CD4-positive, alpha-beta T cell (primary cell): ENCODE measurements at regions not wholly inside any gene's neighbourhood (a gene's known extent, or its start where the extent isn't known, plus 50 kb on each side); places are given as distances from the start of the nearest gene placed in this dataset.

Source experiments
- ATAC-seq: fragments of 200-7000 bp; cut with Tn5 transposase; one replicate; pipeline ENCODE4 v1.10.0; 2022; ENCODE audit warnings: mild to moderate bottlenecking; ENCODE audit not compliant: poor library complexity
- CTCF ChIA-PET: fragments of 350-600 bp; sonication (Branson Sonifier 250); formaldehyde crosslinking; loops from one replicate; lab custom pipeline; 2021; ENCODE audit warnings: antibody characterized with exemption, inconsistent platforms; lab: Charles Lee
- POLR2A ChIA-PET: fragments of 350-600 bp; sonication (Branson Sonifier 250); formaldehyde crosslinking; loops from one replicate; lab custom pipeline; 2021; ENCODE audit warnings: antibody characterized with exemption, inconsistent platforms; lab: Charles Lee
- DNase-seq, 14 experiments: peaks; one replicate each; pipeline ENCODE4 v3.0.0-alpha.2; 2013 to 2020; ENCODE audit warnings: mixed read lengths in 2 of 14
- H3K27ac ChIP-seq, 2 donors: one replicate each; pipeline versions ENCODE4 v1.5.1 to v1.7.0; 2013; ENCODE audit warnings: low read length in 2 of 2, low read depth in 1 of 2, mild to moderate bottlenecking in 1 of 2
- H3K27me3 ChIP-seq, 2 experiments: 1 replicate in 1 of 2; 2 replicates in 1 of 2; pipeline versions ENCODE4 v1.6.1 to v1.7.0; 2013; ENCODE audit warnings: low read length in 2 of 2, control low read depth in 1 of 2, mild to moderate bottlenecking in 1 of 2, moderate library complexity in 1 of 2; ENCODE audit not compliant: insufficient read depth in 2 of 2, control insufficient read depth in 1 of 2
- H3K36me3 ChIP-seq: one replicate; pipeline ENCODE4 v1.6.1; 2013; ENCODE audit warnings: low read length, control low read depth; ENCODE audit not compliant: insufficient read depth
- H3K4me1 ChIP-seq: one replicate; pipeline ENCODE4 v1.6.1; 2013; ENCODE audit warnings: low read length, control low read depth; ENCODE audit not compliant: insufficient read depth
- H3K4me3 ChIP-seq: one replicate; pipeline ENCODE4 v1.5.1; 2013; ENCODE audit warnings: mild to moderate bottlenecking, low read length, moderate library complexity
- H3K9me3 ChIP-seq, 2 experiments: 1 replicate in 1 of 2; 2 replicates in 1 of 2; pipeline versions ENCODE4 v1.6.1 to v1.7.0; 2013; ENCODE audit warnings: low read length in 2 of 2, mild to moderate bottlenecking in 2 of 2, control low read depth in 1 of 2, moderate library complexity in 1 of 2; ENCODE audit not compliant: control insufficient read depth in 1 of 2, insufficient read depth in 1 of 2
- H3K27ac Mint-ChIP-seq: one replicate; pipeline ENCODE4 v1.8.0; 2020; ENCODE audit warnings: mixed read lengths
- H3K27me3 Mint-ChIP-seq: one replicate; pipeline ENCODE4 v1.8.0; 2021; ENCODE audit warnings: mixed read lengths
- H3K36me3 Mint-ChIP-seq: one replicate; pipeline ENCODE4 v1.8.0; 2021; ENCODE audit warnings: low read depth, mixed read lengths
- H3K4me1 Mint-ChIP-seq: one replicate; pipeline ENCODE4 v1.8.0; 2021; ENCODE audit warnings: low read depth, mixed read lengths
- H3K4me3 Mint-ChIP-seq: one replicate; pipeline ENCODE4 v1.8.0; 2020; ENCODE audit warnings: mild to moderate bottlenecking, mixed read lengths
- H3K9me3 Mint-ChIP-seq: one replicate; pipeline ENCODE4 v1.8.0; 2020; ENCODE audit warnings: mixed read lengths
- intact Hi-C, 2 experiments: fragments of 100-400 bp; cut with DNase I in 1 of 2; cut with micrococcal nuclease in 1 of 2; formaldehyde crosslinking; loops; one replicate each; pipeline versions ENCODE4 v1.15.1 to v1.9.0; 2023 to 2025; cut with DNase I, micrococcal nuclease
- TF ChIP-seq, protein P1 (sequence below): fragments of 200-600 bp; IDR thresholded peaks from one replicate; pipeline ENCODE4 v1.8.0; 2022; ENCODE audit warnings: antibody characterized with exemption, mild to moderate bottlenecking

DNA sequence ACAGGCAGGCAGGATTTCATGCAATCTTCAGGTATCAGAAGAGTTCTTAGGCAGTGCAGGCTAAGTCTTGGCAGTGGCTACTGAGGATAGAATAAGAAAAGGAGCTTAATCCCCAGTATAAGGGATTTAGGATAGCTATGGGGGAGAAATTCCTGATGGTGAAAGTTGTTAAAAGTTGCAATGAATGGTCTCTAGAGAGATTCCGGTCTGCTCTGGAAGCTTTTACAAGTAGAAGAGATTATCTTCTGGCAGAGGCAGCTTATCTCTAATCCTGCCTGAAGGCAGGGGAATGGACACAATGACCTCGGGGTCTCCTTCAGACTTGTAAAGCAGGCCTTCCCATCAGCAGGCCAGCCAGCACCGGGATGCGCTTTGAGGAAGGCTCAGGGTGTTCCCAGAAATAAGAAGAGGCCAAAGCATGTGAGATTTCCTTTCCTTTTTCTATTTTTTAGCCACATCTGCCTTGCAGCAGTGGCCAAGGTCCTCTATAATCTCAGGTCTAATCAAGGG is 253.9 kb upstream of the KLHL29 start:
- ChIA-PET POLR2A (no interaction called here), CTCF (no interaction called here)
- Histone ChIP-seq H3K4me1 (no peaks in the 10 kb centered on the region), H3K9me3 (peaks cover 0 to 5% of the 10 kb centered on the region in 2 experiments), H3K27me3 (peaks cover 3 to 5% of the 10 kb centered on the region in 2 experiments), H3K27ac (no peak overlapping the region), H3K4me3 (no peak overlapping the region), H3K36me3 (no peaks in the 10 kb centered on the region)
- intact Hi-C loops, result no loop called here
- no peaks in the 10 kb centered on the region for H3K9me3 Mint-ChIP-seq
- H3K4me1 Mint-ChIP-seq, result no peaks in the 10 kb centered on the region
- H3K36me3 Mint-ChIP-seq, result no peaks in the 10 kb centered on the region
- H3K27me3 Mint-ChIP-seq, result peaks cover 38% of the 10 kb centered on the region
- no peak overlapping the region for H3K27ac Mint-ChIP-seq
- TF ChIP-seq, protein P1, sequence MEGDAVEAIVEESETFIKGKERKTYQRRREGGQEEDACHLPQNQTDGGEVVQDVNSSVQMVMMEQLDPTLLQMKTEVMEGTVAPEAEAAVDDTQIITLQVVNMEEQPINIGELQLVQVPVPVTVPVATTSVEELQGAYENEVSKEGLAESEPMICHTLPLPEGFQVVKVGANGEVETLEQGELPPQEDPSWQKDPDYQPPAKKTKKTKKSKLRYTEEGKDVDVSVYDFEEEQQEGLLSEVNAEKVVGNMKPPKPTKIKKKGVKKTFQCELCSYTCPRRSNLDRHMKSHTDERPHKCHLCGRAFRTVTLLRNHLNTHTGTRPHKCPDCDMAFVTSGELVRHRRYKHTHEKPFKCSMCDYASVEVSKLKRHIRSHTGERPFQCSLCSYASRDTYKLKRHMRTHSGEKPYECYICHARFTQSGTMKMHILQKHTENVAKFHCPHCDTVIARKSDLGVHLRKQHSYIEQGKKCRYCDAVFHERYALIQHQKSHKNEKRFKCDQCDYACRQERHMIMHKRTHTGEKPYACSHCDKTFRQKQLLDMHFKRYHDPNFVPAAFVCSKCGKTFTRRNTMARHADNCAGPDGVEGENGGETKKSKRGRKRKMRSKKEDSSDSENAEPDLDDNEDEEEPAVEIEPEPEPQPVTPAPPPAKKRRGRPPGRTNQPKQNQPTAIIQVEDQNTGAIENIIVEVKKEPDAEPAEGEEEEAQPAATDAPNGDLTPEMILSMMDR, result no peak
- DNase-seq (no peak), ATAC-seq (no peak)
- H3K4me3 Mint-ChIP-seq, result no peak overlapping the region

DNA sequence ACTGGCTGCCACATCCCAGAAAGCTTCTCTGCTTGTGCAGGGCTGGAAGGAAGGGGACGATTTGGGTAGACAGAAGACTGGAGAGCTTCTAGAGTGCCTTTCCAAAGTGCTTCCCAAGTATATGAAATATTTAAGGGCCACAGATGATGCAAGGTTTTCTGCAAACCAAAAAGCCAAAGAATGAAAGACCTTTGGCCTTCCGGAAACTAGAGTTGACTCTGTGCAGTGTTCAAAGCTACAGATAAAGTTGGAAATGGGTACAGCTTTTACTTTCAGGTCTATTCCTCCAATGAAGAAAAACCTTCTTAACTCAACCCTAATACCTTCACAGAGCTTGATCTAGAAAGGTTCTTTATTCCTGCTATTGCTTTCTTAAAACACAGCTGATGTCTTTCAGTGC is 253.0 kb upstream of the KLHL29 start:
- no peak for DNase-seq
- Mint-ChIP-seq H3K27ac (no peak overlapping the region), H3K4me1 (no peaks in the 10 kb centered on the region), H3K36me3 (no peaks in the 10 kb centered on the region), H3K9me3 (no peaks in the 10 kb centered on the region), H3K4me3 (no peak overlapping the region), H3K27me3 (peaks cover 37% of the 10 kb centered on the region)
- Histone ChIP-seq H3K27me3 (peaks cover 3 to 5% of the 10 kb centered on the region in 2 experiments), H3K27ac (no peak overlapping the region), H3K36me3 (no peaks in the 10 kb centered on the region), H3K4me3 (no peak overlapping the region), H3K9me3 (peaks cover 0 to 5% of the 10 kb centered on the region in 2 experiments), H3K4me1 (no peaks in the 10 kb centered on the region)
- intact Hi-C loops, result no loop called here
- TF ChIP-seq, protein P1, result no peak
- ATAC-seq, result no peak
- CTCF ChIA-PET, result no interaction called here
- POLR2A ChIA-PET, result no interaction called here

DNA sequence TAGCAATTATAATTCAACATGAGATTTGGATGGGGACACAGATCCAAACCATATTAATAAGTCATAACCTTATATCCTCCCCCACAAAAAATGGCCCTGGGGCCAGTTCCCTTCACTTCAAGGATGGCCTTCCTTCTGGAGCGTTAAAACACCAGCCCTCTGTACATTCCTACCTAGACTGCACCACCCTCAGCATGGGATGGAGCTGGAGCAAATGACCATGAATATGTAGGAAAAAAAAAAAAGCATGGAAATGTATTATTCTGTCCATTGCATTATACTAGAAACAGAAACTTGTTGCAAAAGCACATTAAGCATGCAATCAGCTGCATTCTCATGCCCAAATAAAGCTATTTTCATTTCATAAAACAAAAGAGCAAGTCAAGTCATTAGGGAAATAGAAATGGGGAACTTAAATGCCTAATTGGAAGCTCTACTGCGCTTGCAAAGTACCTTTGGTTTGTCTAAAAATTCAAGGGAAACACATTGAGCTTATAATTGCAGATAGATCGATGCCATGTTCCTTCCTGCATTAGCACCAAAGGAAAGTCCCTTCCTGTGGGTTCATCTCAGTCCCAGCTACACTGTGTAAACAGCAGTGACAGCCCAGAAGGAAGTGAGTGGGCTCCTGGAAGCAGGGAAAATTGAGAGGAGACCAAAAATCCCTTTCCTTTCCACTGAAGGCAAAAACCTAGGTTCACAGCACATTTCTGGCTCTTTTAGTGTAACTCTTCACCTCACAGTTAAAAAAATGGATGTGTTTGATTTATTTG is 252.0 kb upstream of the KLHL29 start:
- intact Hi-C loops, result no loop called here
- Histone ChIP-seq H3K27me3 (peaks cover 3 to 5% of the 10 kb centered on the region in 2 experiments), H3K4me1 (no peaks in the 10 kb centered on the region), H3K27ac (no peak overlapping the region), H3K9me3 (peaks cover 0 to 5% of the 10 kb centered on the region in 2 experiments), H3K4me3 (no peak overlapping the region), H3K36me3 (no peaks in the 10 kb centered on the region)
- DNase-seq (no peak), ATAC-seq (no peak)
- TF ChIP-seq, protein P1, result no peak
- Mint-ChIP-seq H3K4me1 (no peaks in the 10 kb centered on the region), H3K27me3 (peaks cover 32% of the 10 kb centered on the region), H3K27ac (no peak overlapping the region), H3K36me3 (no peaks in the 10 kb centered on the region), H3K9me3 (no peaks in the 10 kb centered on the region), H3K4me3 (no peak overlapping the region)
- ChIA-PET CTCF (no interaction called here), POLR2A (no interaction called here)
